ENCODE measurements at regions not wholly inside any gene's neighbourhood (a gene's known extent, or its start where the extent isn't known, plus 50 kb on each side); places are given as distances from the start of the nearest gene placed in this dataset.

- H3K36me3 ChIP-seq = no peaks in the 10 kb centered on the region
Observed at GRCh38 chr1:242728696-242729095, 204.2 kb upstream of the PLD5 start.

GRCh38 chr1:242723044-242723716 is 198.7 kb upstream of the PLD5 start:
- no peaks in the 10 kb centered on the region for H3K4me1 ChIP-seq
- peaks cover 0 to 4% of the 10 kb centered on the region in 2 donors for H3K9me3 ChIP-seq
- H3K27me3 ChIP-seq = no peaks in the 10 kb centered on the region
- DNase-seq (ENCODE audit: low spot score) = no peak
- no peak overlapping the region for H3K4me3 ChIP-seq
- H3K36me3 ChIP-seq = no peaks in the 10 kb centered on the region
- no peak overlapping the region for H3K27ac ChIP-seq
- no peak for TF ChIP-seq CTCF (IDR thresholded peaks at IDR 0.05)

More at GRCh38 chr1:242728696-242729095, 204.2 kb upstream of the PLD5 start:
- H3K27ac ChIP-seq = no peak overlapping the region
- no peak overlapping the region for H3K4me3 ChIP-seq
- H3K9me3 ChIP-seq = peaks cover 0 to 4% of the 10 kb centered on the region in 2 donors
- no peaks in the 10 kb centered on the region for H3K27me3 ChIP-seq
- DNase-seq (ENCODE audit: low spot score) = no peak
- no peaks in the 10 kb centered on the region for H3K4me1 ChIP-seq
- no peak for TF ChIP-seq CTCF (IDR thresholded peaks at IDR 0.05)

DNA sequence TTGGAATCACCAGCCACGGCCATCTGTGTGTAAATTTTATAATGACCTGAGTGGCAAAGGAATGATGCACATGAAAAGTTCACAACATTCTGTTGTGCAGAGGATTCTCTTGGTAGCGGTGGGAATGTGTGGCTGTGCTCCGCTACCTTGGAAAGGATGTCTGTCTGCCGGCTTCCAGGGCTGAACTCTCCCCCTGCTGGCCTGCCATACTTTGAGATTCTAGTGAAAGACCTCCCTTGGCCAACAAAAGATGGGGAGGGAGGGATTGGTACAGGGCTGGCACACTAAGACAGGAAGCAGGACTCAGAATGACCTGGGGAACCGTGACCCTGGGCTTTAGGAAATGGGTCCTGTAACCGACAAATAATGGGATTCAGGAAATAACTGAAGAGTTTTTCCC is 194.5 kb upstream of the PLD5 start:
- Histone ChIP-seq H3K36me3 (no peaks in the 10 kb centered on the region), H3K27ac (no peak overlapping the region), H3K9me3 (no peaks in the 10 kb centered on the region), H3K27me3 (no peaks in the 10 kb centered on the region), H3K4me1 (no peaks in the 10 kb centered on the region), H3K4me3 (no peak overlapping the region)
- DNase-seq (ENCODE audit: low spot score) = no peak
- no peak for TF ChIP-seq CTCF (IDR thresholded peaks at IDR 0.05)

- no peaks in the 10 kb centered on the region for H3K4me1 ChIP-seq
- no peak for DNase-seq (ENCODE audit: low spot score)
- no peaks in the 10 kb centered on the region for H3K9me3 ChIP-seq
- no peak overlapping the region for H3K4me3 ChIP-seq
- no peaks in the 10 kb centered on the region for H3K27me3 ChIP-seq
- H3K27ac ChIP-seq = no peak overlapping the region
- no peaks in the 10 kb centered on the region for H3K36me3 ChIP-seq
- TF ChIP-seq CTCF (IDR thresholded peaks at IDR 0.05) = no peak
Observed at GRCh38 chr1:242712248-242712647, 187.8 kb upstream of the PLD5 start.

GRCh38 chr1:242710847-242711246 is 186.3 kb upstream of the PLD5 start:
- Histone ChIP-seq H3K27me3 (no peaks in the 10 kb centered on the region), H3K27ac (no peak overlapping the region), H3K4me3 (no peak overlapping the region), H3K4me1 (no peaks in the 10 kb centered on the region), H3K9me3 (no peaks in the 10 kb centered on the region), H3K36me3 (no peaks in the 10 kb centered on the region)
- no peak for TF ChIP-seq CTCF (IDR thresholded peaks at IDR 0.05)
- no peak for DNase-seq (ENCODE audit: low spot score)

GRCh38 chr1:242710286-242710685 is 185.8 kb upstream of the PLD5 start:
- Histone ChIP-seq H3K4me3 (no peak overlapping the region), H3K27ac (no peak overlapping the region), H3K36me3 (no peaks in the 10 kb centered on the region), H3K9me3 (no peaks in the 10 kb centered on the region), H3K27me3 (no peaks in the 10 kb centered on the region), H3K4me1 (no peaks in the 10 kb centered on the region)
- TF ChIP-seq CTCF (IDR thresholded peaks at IDR 0.05) = no peak
- DNase-seq (ENCODE audit: low spot score) = no peak
